Panc1 (cell line): ENCODE measurements at regions not wholly inside any gene's neighbourhood (a gene's known extent, or its start where the extent isn't known, plus 50 kb on each side); places are given as distances from the start of the nearest gene placed in this dataset.

Experiments
- POLR2AphosphoS5 ChIP-seq: IDR thresholded peaks from 2 replicates; pipeline ENCODE4 v1.6.1; 2012; ENCODE audit warnings: mild to moderate bottlenecking, low read depth, low read length, moderate library complexity
- SIN3A ChIP-seq: IDR thresholded peaks from 2 replicates; pipeline ENCODE4 v1.6.1; 2012; ENCODE audit warnings: low read depth, mild to moderate bottlenecking, low read length, moderate library complexity, borderline replicate concordance; ENCODE audit not compliant: insufficient read depth
- TCF7L2 ChIP-seq: IDR thresholded peaks from 2 replicates; pipeline ENCODE4 v1.6.1; 2011; ENCODE audit warnings: mild to moderate bottlenecking, low read depth, low read length, inconsistent platforms
- TF ChIP-seq, protein P1 (sequence below): fragments of 450-650 bp; IDR thresholded peaks from 2 replicates; pipeline ENCODE4 v1.5.1; 2017; ENCODE audit warnings: mild to moderate bottlenecking

DNA sequence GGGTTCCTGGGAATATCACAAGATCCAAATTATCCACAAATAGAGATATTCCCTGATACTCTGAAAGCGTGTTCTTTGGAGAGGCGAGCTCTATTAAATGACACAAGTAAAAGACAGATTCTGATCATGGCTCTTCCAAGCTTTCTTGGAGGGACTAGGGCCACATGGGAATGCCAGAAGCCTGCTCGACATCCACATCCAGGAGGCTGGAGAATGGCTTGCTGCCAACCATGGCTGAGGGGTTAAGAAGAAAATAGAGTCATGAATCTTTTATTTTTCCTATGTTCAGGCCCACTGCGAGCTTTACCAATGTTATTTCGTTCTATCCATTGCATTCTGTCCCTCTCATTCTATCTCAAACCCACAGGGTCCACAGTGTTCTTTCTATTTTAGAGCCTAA is 1018.0 kb upstream of the CELF2 start:
- TF ChIP-seq, protein P1, sequence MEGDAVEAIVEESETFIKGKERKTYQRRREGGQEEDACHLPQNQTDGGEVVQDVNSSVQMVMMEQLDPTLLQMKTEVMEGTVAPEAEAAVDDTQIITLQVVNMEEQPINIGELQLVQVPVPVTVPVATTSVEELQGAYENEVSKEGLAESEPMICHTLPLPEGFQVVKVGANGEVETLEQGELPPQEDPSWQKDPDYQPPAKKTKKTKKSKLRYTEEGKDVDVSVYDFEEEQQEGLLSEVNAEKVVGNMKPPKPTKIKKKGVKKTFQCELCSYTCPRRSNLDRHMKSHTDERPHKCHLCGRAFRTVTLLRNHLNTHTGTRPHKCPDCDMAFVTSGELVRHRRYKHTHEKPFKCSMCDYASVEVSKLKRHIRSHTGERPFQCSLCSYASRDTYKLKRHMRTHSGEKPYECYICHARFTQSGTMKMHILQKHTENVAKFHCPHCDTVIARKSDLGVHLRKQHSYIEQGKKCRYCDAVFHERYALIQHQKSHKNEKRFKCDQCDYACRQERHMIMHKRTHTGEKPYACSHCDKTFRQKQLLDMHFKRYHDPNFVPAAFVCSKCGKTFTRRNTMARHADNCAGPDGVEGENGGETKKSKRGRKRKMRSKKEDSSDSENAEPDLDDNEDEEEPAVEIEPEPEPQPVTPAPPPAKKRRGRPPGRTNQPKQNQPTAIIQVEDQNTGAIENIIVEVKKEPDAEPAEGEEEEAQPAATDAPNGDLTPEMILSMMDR, result no peak
- TF ChIP-seq TCF7L2 (no peak), POLR2AphosphoS5 (no peak), SIN3A (no peak)
